Activated CD4-positive, alpha-beta T cell treated with anti-CD3 and anti-CD28 coated beads, Interleukin-2, Interleukin-4, amounts not matched to agents 100 ng/mL and 50 ng/mL, durations not matched to agents 16 hours and 8 hours (primary cell): ENCODE measurements at regions not wholly inside any gene's neighbourhood (a gene's known extent, or its start where the extent isn't known, plus 50 kb on each side); places are given as distances from the start of the nearest gene placed in this dataset.
"Not testable (repeated sequence)": the region's sequence is repeated elsewhere in the genome, so short reads cannot be mapped to it uniquely, and the experiment has no call there.

Experiments
- DNase-seq: peaks from one replicate; pipeline ENCODE4 v3.0.0-alpha.2; 2020; ENCODE audit warnings: low spot score

DNA sequence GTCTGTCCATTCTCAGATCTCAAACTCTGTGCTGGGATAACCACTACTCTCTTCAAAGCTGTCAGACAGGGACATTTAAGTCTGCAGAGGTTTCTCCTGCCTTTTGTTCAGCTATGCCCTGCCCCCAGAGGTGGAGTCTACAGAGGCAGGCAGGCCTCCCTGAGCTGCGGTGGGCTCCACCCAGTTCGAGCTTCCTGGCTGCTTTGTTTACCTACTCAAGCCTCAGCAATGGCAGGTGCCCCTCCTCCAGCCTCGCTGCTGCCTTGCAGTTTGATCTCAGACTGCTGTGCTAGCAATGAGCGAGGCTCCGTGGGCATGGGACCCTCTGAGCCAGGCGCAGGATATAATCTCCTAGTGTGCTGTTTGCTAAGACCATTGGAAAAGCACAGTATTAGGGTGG, 53.1 kb upstream of the HUNK start:
- not testable (repeated sequence) for DNase-seq

DNA sequence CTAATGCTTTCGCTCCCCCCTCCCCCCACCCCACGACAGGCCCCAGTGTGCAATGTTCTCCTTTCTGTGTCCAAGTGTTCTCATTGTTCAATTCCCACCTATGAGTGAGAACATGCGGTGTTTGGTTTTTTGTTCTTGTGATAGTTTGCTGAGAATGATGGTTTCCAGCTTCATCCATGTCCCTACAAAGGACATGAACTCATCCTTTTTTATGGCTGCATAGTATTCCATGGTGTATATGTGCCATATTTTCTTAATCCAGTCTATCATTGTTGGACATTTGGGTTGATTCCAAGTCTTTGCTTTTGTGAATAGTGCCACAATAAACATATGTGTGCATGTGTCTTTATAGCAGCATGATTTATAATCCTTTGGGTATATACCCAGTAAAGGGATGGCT, 58.5 kb upstream of the HUNK start:
- DNase-seq = not testable (repeated sequence)

DNA sequence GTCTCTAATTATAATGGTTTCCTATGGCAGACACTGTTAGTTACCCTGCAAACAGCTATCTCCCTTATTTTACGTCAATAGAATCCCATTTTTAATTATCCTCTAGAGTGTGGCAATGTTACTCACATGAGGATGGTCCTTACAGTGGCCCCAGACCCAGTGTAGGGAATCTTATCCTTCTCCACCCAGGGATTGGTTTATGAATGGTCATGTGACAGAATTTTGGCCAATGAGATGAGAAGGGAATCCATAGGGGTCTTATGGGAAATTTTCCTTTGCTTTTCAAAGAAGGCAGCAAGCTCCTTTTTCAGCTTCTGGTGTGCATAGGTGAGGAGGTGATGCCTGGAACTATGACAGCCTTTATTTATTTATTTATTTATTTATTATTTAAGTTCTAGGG, 59.0 kb upstream of the HUNK start:
- no peak for DNase-seq

DNA sequence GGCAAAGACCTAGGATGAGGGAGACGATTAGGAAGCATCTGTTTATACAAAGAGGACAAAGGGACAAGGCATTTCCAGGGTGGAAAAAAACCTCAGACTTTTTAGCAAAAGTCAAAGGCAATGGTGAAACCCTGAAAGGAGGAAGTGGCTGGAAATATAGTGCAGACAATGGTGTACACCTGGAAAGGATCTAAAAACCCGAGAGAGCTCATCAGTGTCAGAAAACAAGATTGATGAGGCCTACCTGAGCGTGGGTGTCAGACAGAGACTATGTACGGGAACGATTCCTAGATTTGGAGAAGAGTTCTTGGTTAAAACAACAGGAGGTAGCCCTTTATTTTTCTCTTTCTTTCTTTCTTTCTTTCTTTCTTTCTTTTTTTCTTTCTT, 68.8 kb upstream of the HUNK start:
- no peak for DNase-seq

DNA sequence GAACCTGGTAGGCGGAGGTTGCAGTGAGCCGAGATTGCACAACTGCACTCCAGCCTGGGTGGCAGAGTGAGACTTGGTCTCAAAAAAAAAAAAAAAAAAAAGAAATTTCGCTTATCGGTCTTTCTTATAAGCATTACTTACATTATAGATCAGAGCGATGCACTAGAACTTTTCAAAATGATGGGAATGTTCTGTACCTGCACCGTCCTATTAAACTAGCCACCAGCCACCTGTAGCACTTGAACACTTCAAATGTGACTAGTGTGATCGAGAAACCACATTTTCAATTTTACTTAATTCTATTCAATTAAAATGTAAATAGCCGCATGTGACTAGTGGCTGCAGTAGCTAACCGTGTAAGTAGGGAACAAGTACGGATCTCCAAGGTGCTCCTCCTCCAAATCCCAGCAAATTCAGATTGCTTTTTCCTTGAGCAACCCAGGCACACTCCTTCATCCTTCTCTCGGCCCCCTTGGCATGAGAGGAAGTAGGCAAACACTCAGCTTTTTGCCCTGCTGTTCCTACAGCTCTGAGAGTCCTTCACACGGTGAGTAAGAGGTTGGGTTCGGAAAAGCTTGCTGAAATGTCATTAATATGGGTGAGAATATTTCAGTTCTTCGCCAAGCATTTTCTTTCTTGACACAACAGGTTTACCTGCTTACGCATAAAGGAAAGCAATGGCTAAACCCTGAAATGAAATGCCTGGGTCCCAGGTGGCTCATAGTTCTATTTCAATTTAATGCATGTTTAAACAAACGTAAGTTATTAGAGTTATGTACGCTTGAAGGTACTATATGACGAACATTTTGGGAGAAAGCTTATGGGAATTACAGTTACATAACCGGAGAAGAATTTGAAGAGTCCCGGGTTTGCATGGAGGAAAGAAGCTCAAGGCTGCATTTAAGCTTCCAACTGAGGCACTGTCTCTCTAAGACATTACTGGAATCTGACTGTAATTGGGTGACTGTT, 69.5 kb upstream of the HUNK start:
- no peak for DNase-seq

DNA sequence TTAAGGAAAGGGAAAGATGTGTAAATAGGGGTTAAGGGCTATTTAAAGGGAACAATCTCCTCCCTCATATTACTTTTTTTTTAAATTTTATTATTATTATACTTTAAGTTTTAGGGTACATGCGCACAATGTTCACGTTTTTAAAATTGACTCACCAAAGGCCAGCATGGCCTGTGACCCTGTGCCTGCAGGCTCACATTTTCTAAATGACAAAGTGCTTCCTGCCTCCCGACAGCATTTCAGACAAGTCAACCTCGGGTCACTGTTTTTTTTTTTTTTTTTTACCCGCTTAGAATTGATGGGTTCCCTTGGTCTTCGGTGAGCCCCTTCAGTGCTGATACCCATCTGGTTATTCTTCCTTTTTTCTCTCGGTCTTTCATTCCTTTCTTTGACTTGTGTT, 70.4 kb upstream of the SCAF4 start:
- DNase-seq = no peak

DNA sequence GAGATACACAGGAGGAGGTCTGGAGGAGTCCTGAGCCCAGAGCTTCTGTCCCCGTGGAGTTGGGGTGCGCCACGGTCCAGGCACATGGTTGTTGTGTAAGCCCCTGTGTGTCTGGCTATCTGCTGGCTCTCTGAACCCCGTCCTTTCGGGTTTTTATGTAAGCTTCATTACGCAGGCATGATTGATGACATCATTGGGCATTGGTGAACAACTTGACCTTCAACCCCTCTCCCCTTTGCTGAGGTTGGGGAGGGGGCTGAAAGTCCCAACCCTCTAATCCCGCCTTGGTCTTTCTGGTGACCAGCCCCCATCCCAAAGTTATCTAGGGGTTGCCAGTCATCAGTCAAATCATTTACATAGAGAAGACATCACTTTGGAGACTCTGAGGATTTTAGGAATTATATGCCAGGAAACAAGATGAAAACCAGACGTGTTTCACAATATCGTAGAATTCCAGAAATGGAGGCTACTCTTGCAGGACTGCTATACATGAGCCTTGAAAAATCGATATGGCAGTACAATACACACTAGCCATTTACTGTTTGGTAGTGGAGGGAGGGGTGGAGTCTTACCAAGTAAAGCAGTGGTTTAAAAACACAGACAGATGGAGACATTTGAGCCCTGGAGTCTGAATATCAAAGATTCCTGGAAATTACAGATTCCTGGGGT, 69.8 kb upstream of the SCAF4 start:
- no peak for DNase-seq

DNA sequence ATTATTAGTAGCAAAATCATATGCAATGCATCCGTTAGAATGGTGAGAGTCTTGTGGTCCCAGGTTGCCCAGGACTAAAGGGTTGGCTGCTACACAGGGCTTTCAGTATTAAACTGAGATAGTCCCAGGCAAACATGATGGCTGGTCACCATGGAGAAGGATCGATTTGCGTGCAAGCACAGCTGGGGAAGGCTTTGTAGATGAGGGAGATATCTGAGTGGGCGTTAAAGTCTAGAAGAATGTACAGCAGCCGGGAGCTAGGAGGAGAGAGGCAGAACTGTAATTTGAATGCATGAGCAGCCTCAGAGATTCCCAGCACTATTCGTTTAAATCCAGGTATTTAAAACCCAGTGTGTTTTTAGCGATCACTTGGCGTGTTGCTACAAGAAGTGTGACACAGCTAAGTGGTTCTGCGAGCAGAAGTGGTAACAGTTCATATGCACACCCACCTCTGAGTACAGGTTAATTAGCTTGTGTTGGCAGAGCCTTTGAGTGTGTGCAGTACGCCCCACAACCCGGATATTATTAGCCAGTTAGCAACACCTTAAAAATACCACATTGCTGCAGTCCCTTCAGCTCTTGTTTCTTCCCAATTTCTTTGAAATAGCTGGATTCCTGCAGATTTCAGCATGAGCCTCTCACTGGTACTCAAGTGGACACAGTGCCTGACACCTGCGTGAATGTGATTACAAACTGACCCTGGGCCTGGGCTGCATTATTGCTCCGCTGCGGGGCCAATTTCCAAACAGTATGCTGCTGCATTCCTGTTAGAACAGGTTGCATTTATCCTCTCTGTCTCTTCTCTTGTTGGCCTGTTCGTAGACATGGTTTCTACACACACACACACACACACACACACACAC, 67.2 kb upstream of the SCAF4 start:
- no peak for DNase-seq

DNA sequence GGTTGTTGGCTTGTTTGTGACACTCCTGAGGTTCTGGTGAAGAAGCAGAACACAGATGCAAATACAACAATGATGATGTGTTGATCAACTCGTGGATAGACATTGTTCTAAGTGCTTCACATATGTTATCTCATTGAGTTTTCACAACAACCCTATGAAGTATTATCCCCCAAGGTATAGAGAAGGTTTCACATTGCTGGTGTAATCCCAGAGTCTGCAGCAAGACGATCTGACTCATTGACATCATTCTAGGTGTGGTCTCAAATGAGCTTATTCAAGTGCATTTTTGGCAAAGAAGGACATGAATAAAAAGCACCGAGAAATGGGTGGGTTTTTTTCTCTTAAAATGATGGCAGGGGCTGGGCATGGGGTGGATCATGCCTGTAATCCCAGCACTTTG, 64.1 kb upstream of the SCAF4 start:
- DNase-seq = no peak

DNA sequence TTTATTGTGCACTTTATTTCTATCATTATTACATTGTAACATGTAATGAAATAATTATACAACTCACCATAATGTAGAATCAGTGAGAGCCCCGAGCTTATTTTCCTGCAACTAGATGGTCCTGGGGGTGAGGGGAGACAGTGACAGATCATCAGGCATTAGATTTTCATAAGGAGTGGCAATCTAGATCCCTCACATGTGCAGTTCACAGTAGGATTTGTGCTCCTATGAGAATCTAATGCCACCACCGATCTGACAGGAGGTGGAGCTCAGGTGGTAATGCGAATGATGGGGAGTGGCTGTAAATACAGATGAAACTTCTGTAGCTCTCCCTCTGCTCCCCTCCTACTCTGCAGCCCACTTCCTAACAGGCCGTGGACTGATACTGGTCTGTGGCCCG, 58.5 kb upstream of the SCAF4 start:
- not testable (repeated sequence) for DNase-seq

DNA sequence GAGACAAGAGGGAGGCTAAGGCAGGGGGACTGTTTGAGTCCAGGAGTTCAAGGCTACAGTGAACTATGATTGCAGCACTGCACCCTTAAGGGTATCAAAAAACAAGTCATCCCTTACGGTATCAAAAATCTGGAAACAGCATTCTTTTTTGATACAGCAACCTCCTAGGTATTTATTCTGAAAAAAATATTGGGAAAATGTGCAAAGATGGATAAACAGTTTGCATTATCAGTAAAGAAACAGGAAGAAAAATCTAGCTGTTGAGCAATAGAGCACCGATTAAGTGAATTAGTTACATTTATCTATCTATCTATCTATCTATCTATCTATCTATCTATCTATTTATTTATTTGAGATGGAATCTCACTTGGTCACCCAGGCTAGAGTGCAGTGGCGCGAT, 56.7 kb upstream of the SCAF4 start:
- no peak for DNase-seq

DNA sequence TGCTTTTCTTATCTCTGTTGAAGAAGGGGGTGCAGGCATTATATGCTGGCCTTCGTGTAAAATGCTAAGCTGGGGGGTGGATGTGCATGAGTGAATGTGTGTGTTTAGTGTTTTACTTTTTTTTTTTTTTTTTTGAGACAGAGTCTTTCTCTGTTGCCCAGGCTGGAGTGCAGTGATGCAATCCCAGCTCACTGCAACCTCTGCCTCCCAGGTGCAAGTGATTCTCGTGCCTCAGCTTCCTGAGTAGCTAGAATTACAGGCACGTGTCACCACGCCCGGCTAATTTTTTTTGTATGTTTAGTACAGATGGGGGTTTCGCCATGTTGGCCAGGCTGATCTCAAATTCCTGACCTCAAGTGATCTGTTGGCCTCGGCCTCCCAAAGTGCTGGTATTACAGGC, 55.8 kb upstream of the SCAF4 start:
- DNase-seq = not testable (repeated sequence)

DNA sequence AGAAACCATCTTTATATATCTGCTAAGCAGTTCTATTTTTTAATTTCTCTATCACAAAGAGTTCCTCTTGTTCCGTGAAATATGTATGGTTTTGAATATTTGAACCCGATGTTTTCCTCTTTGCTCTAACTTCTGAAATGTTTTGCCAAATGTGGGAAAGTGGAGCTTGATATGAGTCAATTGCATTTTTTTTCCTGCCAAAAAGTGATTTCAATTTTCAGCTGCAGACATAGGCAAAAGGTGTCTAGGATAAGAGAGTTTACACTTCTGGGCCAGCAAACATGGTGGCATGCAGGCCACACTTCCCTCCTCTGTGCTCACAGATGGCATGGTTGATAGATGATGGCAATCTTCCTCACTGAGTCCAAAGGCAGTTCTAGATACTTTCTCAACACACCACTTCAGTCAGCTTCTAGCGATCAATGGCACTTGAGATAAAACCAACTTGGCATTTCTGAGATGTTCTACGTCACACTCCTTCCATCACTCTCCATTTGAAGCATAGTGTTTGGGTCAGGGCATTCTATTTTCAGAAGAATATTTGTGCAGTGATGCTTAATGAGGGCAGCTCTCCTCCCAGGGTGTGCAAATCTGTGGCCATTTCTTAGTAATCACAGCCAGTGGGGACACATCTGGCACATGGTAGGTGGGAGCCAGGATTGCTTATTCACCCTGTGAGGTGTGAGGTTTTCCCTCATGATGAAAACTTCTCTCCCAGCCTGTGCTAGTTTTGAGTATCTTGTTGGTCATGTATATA, 54.4 kb upstream of the SCAF4 start:
- no peak for DNase-seq

DNA sequence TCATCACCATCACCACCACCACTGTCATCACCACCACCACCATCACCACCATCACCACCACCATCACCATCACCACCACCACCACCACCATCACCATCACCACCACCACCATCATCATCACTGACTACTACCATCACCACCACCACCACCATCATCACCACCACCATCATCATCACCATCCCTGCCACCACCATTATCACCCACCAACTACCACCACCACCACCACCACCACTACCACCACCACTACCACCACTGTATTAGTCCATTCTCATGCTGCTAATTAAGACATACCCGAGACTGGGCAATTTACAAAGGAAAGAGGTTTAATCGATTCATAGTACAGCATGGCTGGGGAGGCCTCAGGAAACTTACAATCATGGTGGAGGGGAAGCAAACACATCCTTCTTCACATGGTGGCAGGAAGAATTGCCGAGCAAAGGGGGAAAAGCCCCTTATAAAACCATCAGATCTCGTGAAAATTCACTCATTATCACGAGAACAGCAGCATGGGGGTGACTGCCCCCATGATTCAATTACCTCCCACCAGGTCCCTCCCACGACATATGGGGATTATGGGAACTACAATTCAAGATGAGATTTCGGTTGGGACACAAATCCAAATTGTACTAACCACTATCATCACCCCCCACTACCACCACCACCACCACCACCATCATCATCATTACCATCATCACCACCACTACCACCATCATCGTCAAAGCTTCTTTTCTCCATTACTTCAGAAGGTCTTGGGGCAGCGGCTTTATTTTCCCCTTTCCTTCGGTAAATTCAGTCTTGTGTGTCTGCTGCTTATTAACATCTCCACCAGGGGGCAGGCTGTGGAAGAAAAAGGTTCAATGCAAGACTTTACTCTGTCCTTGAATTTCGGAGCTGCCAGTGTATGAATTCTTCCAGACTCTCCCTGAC, 53.6 kb upstream of the SCAF4 start:
- DNase-seq = peak; percentile 53

DNA sequence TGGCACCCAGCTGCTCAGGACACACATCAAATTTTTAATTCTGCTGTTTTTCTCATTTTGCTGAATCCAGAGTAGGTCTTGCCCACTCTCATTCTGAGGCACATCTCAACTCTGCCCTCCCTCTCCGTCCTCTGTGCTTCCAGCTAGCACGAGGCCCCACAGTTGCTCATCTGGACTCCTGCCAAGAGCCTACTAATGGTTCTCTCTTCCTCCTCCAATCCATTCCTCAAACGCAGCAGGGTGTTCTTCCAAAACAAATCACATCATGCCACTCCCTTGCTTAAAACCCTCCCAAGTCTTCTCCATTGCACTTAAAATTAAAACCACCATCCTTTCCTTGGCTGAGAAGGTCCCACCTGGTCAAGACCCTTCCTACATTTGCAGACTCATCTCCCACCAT, 49.8 kb upstream of the SCAF4 start:
- DNase-seq = no peak
